Fibroblast of peridontal ligament (primary cell): ENCODE measurements at regions not wholly inside any gene's neighbourhood (a gene's known extent, or its start where the extent isn't known, plus 50 kb on each side); places are given as distances from the start of the nearest gene placed in this dataset.
"Not testable (repeated sequence)": the region's sequence is repeated elsewhere in the genome, so short reads cannot be mapped to it uniquely, and the experiment has no call there.

ENCODE experiments used
- DNase-seq: peaks from one replicate; pipeline ENCODE4 v3.0.0-alpha.2; 2010; ENCODE audit errors: extremely low read depth

GRCh38 chr2:142758973-142759372 is 118.5 kb upstream of the KYNU start:
- no peak for DNase-seq

GRCh38 chr2:142757111-142757510 is 120.4 kb upstream of the KYNU start:
- DNase-seq: no peak

GRCh38 chr2:142756430-142756829 is 121.0 kb upstream of the KYNU start:
- peak; percentile 13 for DNase-seq

- DNase-seq: peak; percentile 29
Observed at GRCh38 chr2:142755191-142755590, 122.3 kb upstream of the KYNU start.

- DNase-seq: no peak
Observed at GRCh38 chr2:142754182-142754581, 123.3 kb upstream of the KYNU start.

- DNase-seq: no peak
Observed at GRCh38 chr2:142750858-142751257, 126.6 kb upstream of the KYNU start.

- no peak for DNase-seq
Observed at GRCh38 chr2:142748559-142749099, 128.8 kb upstream of the KYNU start.

- DNase-seq: no peak
Observed at GRCh38 chr2:142745691-142746090, 131.8 kb upstream of the KYNU start.

GRCh38 chr2:142742371-142743214 is 134.9 kb upstream of the KYNU start:
- peak; percentile 85 for DNase-seq

GRCh38 chr2:142741764-142742269 is 135.6 kb upstream of the KYNU start:
- no peak for DNase-seq

- DNase-seq: no peak
Observed at GRCh38 chr2:142734770-142735169, 142.7 kb upstream of the KYNU start.

GRCh38 chr2:142734231-142734630 is 143.2 kb upstream of the KYNU start:
- no peak for DNase-seq

GRCh38 chr2:142729814-142730213 is 147.7 kb upstream of the KYNU start:
- not testable (repeated sequence) for DNase-seq

GRCh38 chr2:142727821-142728478 is 149.5 kb upstream of the KYNU start:
- not testable (repeated sequence) for DNase-seq

- DNase-seq: no peak
Observed at GRCh38 chr2:142725386-142725785, 152.1 kb upstream of the KYNU start.

- DNase-seq: no peak
Observed at GRCh38 chr2:142724713-142725349, 152.6 kb upstream of the KYNU start.

- no peak for DNase-seq
Observed at GRCh38 chr2:142724186-142724585, 153.3 kb upstream of the KYNU start.

- DNase-seq: no peak
Observed at GRCh38 chr2:142723236-142723635, 154.2 kb upstream of the KYNU start.

- DNase-seq: peak; percentile 89
Observed at GRCh38 chr2:142722569-142722968, 154.9 kb upstream of the KYNU start.

- DNase-seq: no peak
Observed at GRCh38 chr2:142722086-142722485, 155.4 kb upstream of the KYNU start.

- no peak for DNase-seq
Observed at GRCh38 chr2:142721015-142721414, 156.4 kb upstream of the KYNU start.

GRCh38 chr2:142718576-142719155 is 158.8 kb upstream of the KYNU start:
- DNase-seq: no peak
